ENCODE measurements at regions not wholly inside any gene's neighbourhood (a gene's known extent, or its start where the extent isn't known, plus 50 kb on each side); places are given as distances from the start of the nearest gene placed in this dataset.

GRCh38 chr18:77990131-77990530 is 740.5 kb downstream of the GALR1 start:
- DNase-seq (ENCODE audit: low spot score): no peak

DNA sequence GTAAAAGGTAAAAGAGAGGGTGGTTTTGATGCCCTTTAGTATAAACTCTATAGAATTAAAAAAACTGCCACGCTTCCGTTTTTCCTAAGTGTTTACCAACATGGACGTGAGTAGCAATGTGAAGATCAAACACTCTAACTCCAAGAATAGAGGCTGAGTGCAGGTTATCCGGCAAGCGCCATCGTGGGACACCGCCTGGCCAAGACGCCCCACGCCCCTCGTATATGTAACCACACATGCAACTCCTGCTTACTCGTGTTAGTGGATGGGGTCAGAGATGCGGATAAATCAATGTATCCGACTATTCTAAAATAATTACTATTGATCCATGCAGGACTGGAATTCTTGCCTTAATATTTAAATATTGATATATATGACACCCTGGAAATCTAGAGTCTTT is 741.3 kb downstream of the GALR1 start:
- DNase-seq (ENCODE audit: low spot score): no peak

DNA sequence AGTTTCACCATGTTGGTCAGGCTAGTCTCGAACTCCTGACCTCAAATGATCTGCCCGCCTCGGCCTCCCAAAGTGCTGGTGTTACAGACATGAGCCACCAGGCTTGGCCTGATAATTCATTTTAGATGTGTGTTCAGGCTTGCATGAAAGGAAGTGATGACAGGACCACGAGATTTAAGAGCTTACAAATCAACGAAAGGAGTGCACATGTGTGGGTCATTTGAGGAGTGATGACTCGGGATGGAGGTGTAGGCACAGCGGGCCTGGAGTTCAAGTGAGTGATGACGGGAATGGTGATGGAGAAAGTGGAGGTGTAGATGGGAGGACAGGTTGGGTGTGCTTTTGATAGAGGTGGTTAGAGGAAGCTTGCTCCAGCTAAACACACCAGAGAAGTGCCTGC is 742.4 kb downstream of the GALR1 start:
- DNase-seq (ENCODE audit: low spot score): no peak

DNA sequence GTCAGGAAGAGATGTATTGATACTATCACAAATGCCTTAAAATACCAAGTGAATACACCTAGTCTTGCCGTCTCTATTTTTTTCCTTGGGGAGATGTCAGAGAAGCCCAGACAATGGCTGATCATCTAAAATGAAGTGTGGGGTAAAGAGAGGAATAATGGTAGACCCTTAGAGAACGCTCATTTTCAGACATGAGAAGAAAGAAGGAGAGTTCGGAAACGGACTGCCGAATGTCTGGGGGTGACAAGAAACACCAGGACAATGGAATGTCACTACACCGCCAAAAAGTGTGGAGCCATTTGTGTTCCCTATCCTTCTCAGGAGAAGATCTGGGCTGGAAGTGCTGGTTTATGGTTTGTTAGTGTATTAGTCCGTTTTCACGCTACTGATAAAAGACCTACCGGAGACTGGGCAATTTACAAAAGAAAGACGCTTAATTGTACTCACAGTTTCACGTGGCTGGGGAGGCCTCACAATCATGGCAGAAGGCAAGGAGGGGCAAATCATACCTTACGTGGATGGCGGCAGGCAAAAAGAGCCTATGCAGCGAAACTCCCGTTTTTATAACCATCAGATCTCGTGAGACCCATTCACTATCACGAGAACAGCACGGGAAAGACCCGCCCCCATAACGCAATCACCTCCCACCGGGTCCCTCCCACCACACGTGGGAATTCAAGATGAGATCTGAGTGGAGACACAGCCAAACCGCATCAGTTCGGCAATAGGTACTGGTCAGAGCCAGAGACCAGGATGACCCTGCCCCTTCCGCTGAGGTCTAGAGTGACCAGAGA is 743.7 kb downstream of the GALR1 start:
- DNase-seq (ENCODE audit: low spot score): no peak

- no peak for DNase-seq (ENCODE audit: low spot score)
These were observed 745.9 kb downstream of the GALR1 start for GRCh38 chr18:77995593-77995992.

- DNase-seq (ENCODE audit: low spot score): no peak
These were observed 747.1 kb downstream of the GALR1 start for GRCh38 chr18:77996737-77997136.

DNA sequence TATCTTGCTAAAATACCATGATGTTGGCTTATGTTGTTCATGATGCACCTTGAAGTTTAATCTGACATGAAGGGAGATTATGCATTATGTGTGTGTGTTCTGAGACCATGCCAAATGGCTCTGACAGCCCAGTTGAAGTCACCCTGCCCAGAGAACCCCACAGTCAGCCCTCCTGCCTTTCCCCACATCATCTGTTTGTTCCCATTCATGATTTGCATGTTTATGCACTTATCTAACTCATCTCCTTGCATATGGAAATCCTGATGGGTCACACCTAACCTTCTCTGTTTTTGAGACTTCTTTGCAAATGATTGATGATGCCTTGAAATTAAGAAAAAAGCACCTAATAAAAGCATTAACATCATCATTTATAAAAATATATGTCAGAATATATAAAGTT is 752.2 kb downstream of the GALR1 start:
- no peak for DNase-seq (ENCODE audit: low spot score)

GRCh38 chr18:78006006-78006773 is 756.5 kb downstream of the GALR1 start:
- DNase-seq (ENCODE audit: low spot score): no peak

DNA sequence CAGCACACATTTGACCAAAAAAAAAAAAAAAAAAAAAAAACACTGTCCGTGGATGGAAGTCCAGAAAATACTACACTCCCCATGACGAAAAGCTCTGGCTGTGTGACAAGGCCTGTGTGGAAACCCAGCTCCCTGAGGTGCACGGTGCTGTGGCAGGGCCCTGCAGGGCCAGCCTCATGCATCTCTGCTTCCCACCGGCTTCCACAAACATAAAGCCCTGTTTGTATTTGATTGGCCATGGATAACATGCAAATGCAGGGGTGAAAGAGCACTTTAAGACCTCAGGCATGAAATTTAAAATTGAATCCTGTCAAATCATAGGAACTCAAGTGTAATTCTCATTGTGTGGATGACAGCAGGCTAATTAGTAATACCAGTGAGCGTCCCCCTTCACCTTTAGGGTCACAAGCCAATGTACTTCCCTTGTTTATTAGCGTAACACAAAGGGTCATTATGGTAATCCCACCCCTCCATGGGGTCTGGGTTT is 757.2 kb downstream of the GALR1 start:
- no peak for DNase-seq (ENCODE audit: low spot score)

GRCh38 chr18:78010363-78010762 is 760.7 kb downstream of the GALR1 start:
- no peak for DNase-seq (ENCODE audit: low spot score)

DNA sequence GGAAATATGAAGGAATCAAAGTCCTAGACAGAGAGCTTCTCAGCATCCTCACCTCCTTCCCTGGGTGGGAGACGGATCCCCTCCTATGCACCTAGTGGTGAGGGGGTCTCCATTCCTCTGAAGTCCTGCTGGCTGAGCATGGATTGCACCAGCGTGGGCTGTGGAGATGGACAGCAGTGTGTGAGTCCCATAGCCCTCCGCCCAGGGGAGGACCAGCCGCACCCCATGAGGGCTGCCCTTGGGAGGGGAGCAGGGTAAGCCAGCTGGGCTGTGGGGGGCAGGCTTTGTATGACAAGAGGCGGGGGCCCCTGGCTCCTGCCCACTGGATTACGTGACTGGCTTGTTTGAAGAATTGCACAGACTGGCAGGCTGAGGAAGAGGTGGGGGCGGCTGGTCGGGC is 768.2 kb downstream of the GALR1 start:
- DNase-seq (ENCODE audit: low spot score): no peak

DNA sequence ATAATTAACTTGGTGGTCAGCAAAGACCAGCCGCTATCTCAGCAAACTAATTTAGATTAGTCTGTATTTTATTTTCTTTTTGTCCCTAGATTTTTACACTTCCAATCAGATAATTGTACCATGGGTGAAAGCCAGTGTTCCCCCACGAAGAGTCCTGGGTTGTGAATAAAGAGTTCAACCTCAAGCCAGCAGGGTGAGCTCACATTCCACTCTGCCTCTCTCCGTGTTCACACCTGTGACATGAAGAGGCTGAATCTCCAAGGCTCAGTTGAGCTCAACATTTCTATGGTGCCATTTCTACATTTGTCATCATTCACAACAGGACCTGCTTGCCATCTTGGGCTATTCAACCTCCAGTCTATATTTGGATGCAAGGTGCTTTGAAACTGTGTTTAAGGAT is 771.5 kb downstream of the GALR1 start:
- no peak for DNase-seq (ENCODE audit: low spot score)

DNA sequence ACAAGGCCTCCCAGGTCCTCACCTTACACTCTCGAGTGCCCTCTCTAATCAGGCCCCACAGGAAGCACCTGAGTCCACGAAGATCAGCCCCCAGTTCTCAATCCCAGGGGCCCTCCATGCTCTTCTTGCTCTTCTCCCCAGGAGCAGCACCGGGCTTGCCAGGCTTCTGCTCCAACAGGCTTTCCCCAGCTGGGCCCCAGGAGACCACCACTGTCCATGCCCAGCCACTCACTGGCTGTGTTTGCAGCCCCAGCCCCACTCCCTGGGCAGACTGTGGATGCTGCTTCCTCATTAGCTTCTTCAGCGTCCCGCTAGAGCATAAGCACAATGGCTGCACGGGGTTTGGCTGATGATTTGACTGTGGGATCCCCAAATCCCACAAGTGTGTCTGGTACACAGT is 781.9 kb downstream of the GALR1 start:
- DNase-seq (ENCODE audit: low spot score): no peak

- DNase-seq (ENCODE audit: low spot score): no peak
These were observed 782.3 kb downstream of the GALR1 start for GRCh38 chr18:78031991-78032390.

GRCh38 chr18:78032574-78032973 is 782.9 kb downstream of the GALR1 start:
- no peak for DNase-seq (ENCODE audit: low spot score)

DNA sequence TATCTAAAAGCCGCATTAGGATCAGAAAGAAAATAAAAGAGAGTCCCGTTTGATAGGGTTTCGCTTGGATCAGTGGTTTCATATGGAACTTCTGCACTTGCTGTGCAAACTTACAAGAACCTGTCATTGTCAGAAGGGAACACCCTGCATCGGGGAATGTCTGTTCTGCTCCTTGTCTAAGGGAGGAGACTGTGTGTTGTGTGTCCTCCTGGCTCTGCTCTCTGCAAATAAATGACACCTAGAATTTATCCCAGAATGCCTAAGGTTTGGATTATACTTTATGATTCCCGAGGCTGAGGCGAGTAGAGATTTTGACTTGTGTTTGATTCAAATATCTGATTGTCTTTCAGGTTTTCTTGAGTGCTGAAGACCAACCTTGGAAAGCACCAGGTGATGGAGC is 785.1 kb downstream of the GALR1 start:
- no peak for DNase-seq (ENCODE audit: low spot score)

- DNase-seq (ENCODE audit: low spot score): no peak
These were observed 791.6 kb downstream of the GALR1 start for GRCh38 chr18:78041218-78041617.

DNA sequence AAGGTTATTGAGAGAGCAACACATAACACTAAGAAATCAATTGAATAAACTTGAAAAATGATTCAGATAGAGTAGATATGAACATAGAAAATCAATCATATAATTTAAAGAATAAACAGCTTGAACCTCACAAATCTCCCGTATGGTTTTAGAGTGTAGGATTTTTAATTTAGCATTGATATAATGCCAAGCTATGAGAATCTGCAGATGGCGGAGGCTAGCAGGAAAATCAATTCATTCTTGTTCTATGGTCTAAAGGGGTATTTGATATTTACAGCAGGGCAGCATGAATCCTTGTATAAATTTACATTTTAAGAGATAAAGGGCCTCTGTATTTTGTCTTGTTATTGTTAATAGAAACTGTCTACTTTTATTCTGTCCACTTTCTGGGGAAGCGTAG is 797.0 kb downstream of the GALR1 start:
- no peak for DNase-seq (ENCODE audit: low spot score)

GRCh38 chr18:78049281-78049680 is 799.6 kb downstream of the GALR1 start:
- no peak for DNase-seq (ENCODE audit: low spot score)

GRCh38 chr18:78054801-78055200 is 805.2 kb downstream of the GALR1 start:
- DNase-seq (ENCODE audit: low spot score): no peak

DNA sequence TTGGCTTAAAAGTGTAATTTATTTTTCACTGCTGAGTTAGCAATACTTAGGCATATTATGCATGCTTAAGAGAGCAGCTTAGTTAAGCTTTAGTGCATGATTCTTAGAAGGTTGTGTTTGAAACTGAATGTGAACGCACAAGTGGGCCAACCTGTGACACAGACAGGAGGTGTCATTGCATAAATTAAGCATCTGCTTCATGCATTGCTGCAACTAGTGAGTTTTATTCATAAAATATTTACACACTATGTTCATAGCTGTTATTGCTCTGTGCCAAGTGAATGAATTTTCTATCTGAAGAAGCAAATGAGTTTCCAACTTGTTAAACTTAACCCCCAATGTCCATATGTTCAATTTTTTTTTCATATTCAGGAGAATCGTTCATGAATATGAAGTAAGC is 806.4 kb downstream of the GALR1 start:
- DNase-seq (ENCODE audit: low spot score): no peak

GRCh38 chr18:78069784-78070664 is 820.4 kb downstream of the GALR1 start:
- DNase-seq (ENCODE audit: low spot score): no peak
